ENCODE measurements at regions not wholly inside any gene's neighbourhood (a gene's known extent, or its start where the extent isn't known, plus 50 kb on each side); places are given as distances from the start of the nearest gene placed in this dataset.

GRCh38 chr16:85357323-85357722, 245.1 kb upstream of the CIBAR2 start:
- no peak for ATAC-seq
- WGBS, 2 donors = 94 to 97% methylated on average over 12 of the region's 12 CpGs
- Histone ChIP-seq H3K4me1 (peaks cover 20 to 29% (median 25%) of the 10 kb centered on the region in 3 donors), H3K27ac (no peak overlapping the region), H3K36me3 (no peaks in the 10 kb centered on the region), H3K4me3 (no peak overlapping the region), H3K27me3 (no peaks in the 10 kb centered on the region), H3K9me3 (no peaks in the 10 kb centered on the region)
- intact Hi-C loops (cut with DNase I) = no loop called here
- no peak for FAIRE-seq
- peak in 1 of 6 donors; percentile 77 for DNase-seq
- TF ChIP-seq CTCF (IDR thresholded peaks at IDR 0.05) = no peak

GRCh38 chr16:85357924-85358505, 245.7 kb upstream of the CIBAR2 start:
- Histone ChIP-seq H3K27ac (no peak overlapping the region), H3K4me3 (no peak overlapping the region), H3K4me1 (peaks cover 23 to 30% (median 28%) of the 10 kb centered on the region in 3 donors), H3K36me3 (no peaks in the 10 kb centered on the region), H3K9me3 (no peaks in the 10 kb centered on the region), H3K27me3 (no peaks in the 10 kb centered on the region)
- intact Hi-C loops (cut with DNase I) = no loop called here
- DNase-seq (peak in 1 of 6 donors; percentile 63), ATAC-seq (no peak), FAIRE-seq (no peak)
- no peak for TF ChIP-seq CTCF (IDR thresholded peaks at IDR 0.05)
- 90 to 92% methylated on average over 17 of the region's 17 CpGs for WGBS, 2 donors

- 53 to 62% methylated on average over 10 of the region's 10 CpGs for WGBS, 2 donors
- intact Hi-C loops (cut with DNase I) = no loop called here
- no peaks in the 10 kb centered on the region for H3K36me3 ChIP-seq
- H3K27ac ChIP-seq = peak overlapping the region in 2 of 4 donors; percentile 37 to 87
- H3K27me3 ChIP-seq = no peaks in the 10 kb centered on the region
- no peak for ATAC-seq
- no peak for FAIRE-seq
- H3K4me1 ChIP-seq = peaks cover 23 to 30% (median 28%) of the 10 kb centered on the region in 3 donors
- H3K4me3 ChIP-seq = no peak overlapping the region
- H3K9me3 ChIP-seq = no peaks in the 10 kb centered on the region
- no peak for TF ChIP-seq CTCF (IDR thresholded peaks at IDR 0.05)
- DNase-seq = peak in 1 of 6 donors; percentile 42
Measured at GRCh38 chr16:85358704-85359146, 246.5 kb upstream of the CIBAR2 start.

DNA sequence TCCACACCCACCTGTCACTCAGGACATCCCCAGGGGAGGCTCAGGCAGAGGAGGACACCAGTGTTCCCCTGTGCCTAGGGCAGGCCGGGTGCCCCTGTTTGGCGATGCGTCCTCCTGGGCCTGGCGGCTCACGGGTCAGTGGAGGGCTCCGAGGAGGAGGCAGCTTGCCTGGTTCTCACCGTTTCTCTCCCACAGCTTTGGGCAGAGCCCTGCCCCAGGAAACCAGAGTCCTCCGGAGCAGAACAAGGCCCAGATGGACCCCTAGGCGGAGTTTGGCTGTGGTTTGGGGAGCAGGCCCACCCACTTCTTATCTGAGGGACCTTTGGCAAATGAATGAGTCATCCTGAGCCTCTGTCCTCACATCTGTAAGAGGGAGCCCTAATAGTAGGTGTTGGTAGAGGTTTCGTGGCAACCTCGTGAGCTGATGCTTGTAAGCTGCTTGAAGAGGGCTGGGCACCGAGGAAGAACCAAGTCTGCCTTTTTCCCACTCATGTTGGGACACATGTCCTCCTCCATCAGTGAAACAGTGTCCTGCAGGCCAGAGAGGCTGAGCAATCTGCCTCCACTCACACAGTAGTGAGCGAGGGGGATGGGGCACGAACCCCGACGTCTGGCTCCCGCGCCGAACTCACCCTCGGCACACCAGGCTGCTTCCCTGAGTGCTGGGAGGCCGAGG, 247.0 kb upstream of the CIBAR2 start:
- intact Hi-C loops (cut with DNase I) = no loop called here
- Histone ChIP-seq H3K36me3 (no peaks in the 10 kb centered on the region), H3K27ac (peak overlapping the region in 2 of 4 donors; percentile 37 to 87), H3K9me3 (no peaks in the 10 kb centered on the region), H3K4me1 (peaks cover 23 to 30% (median 28%) of the 10 kb centered on the region in 3 donors), H3K27me3 (no peaks in the 10 kb centered on the region), H3K4me3 (no peak overlapping the region)
- no peak for FAIRE-seq
- DNase-seq = peak in 2 of 6 donors; percentile 54 to 82
- 80 to 88% methylated on average over 21 of the region's 21 CpGs for WGBS, 2 donors
- TF ChIP-seq CTCF (IDR thresholded peaks at IDR 0.05) = no peak
- no peak for ATAC-seq

Data from pancreas (tissue), 10 donors.